HFFc6 (cell line): ENCODE measurements at regions not wholly inside any gene's neighbourhood (a gene's known extent, or its start where the extent isn't known, plus 50 kb on each side); places are given as distances from the start of the nearest gene placed in this dataset.
A peak's percentile ranks its signal among the peaks of the same experiment; 100 is the strongest.

Experiments
- DNase-seq: peaks from one replicate; pipeline ENCODE4 v3.0.0-alpha.2; 2018
- H3K27ac Mint-ChIP-seq: 2 replicates; pipeline ENCODE4 v1.8.0; 2020; ENCODE audit warnings: mild to moderate bottlenecking, mixed read lengths
- H3K27me3 Mint-ChIP-seq: 2 replicates; pipeline ENCODE4 v1.8.0; 2021; ENCODE audit warnings: mild to moderate bottlenecking, moderate library complexity, mixed read lengths; ENCODE audit not compliant: insufficient read depth
- H3K36me3 Mint-ChIP-seq: 2 replicates; pipeline ENCODE4 v1.8.0; 2021; ENCODE audit warnings: low read depth, mixed read lengths
- H3K4me1 Mint-ChIP-seq: 2 replicates; pipeline ENCODE4 v1.8.0; 2020; ENCODE audit warnings: low read depth, mixed read lengths
- H3K4me3 Mint-ChIP-seq: 2 replicates; pipeline ENCODE4 v1.8.0; 2020; ENCODE audit warnings: mild to moderate bottlenecking, moderate library complexity, mixed read lengths
- H3K9me3 Mint-ChIP-seq: 2 replicates; pipeline ENCODE4 v1.8.0; 2020; ENCODE audit warnings: mild to moderate bottlenecking, mixed read lengths
- CTCF ChIP-seq: fragments of 200-600 bp; sonication (generic); IDR thresholded peaks from 2 replicates; pipeline ENCODE4 v1.5.0; 2021; ENCODE audit warnings: antibody characterized with exemption, mild to moderate bottlenecking

DNA sequence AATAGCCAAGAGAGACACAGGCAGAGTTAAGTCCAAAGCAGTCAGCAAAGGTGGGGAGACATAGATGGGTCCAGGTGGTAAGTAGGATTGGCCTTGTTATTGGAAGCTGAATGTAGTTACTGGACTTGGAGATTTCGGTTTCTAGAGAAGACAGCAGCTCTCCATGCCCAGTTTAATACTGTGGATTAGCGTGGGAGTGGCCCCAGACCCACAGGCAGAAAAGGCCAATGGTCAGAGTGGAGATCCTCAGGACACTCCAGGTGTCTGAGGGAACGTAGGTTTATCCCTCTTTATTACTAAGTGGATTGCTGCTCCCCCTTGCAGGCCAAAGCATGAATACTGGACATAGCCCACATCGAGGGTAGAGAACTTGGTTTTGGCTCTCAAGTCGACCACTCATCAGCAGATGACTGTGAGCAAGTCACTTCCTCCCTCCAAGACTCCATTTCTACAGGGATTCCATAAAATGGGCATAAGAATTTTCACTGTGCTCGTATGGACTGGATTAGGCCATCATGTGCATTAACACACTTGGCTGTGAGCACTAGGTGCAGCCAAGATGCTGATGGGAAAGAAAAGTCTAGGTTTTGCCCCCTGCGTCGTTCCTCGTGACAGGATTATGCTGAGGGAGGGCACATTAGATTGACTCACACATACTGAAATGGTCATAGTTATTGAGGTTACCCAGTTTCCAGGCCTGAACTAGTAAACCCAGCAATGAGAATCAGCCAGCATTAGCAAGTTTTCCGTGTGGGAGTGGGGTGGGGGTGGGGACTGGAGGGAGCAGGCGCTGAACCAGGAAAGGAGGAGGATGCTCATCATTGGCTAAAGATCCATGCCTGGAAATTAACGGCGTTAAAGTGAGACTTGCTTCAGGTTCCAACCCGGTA lies 225.2 kb upstream of the TPRG1 start:
- peak overlapping the region; percentile 80 for H3K4me3 Mint-ChIP-seq
- H3K36me3 Mint-ChIP-seq = no peaks in the 10 kb centered on the region
- DNase-seq = no peak
- H3K9me3 Mint-ChIP-seq = no peaks in the 10 kb centered on the region
- TF ChIP-seq CTCF = no peak
- H3K4me1 Mint-ChIP-seq = peaks cover 57% of the 10 kb centered on the region
- H3K27me3 Mint-ChIP-seq = peaks cover 5% of the 10 kb centered on the region
- H3K27ac Mint-ChIP-seq = 0 out of 2 replicates have a peak overlapping the region, but pooled peaks have one; percentile 91

DNA sequence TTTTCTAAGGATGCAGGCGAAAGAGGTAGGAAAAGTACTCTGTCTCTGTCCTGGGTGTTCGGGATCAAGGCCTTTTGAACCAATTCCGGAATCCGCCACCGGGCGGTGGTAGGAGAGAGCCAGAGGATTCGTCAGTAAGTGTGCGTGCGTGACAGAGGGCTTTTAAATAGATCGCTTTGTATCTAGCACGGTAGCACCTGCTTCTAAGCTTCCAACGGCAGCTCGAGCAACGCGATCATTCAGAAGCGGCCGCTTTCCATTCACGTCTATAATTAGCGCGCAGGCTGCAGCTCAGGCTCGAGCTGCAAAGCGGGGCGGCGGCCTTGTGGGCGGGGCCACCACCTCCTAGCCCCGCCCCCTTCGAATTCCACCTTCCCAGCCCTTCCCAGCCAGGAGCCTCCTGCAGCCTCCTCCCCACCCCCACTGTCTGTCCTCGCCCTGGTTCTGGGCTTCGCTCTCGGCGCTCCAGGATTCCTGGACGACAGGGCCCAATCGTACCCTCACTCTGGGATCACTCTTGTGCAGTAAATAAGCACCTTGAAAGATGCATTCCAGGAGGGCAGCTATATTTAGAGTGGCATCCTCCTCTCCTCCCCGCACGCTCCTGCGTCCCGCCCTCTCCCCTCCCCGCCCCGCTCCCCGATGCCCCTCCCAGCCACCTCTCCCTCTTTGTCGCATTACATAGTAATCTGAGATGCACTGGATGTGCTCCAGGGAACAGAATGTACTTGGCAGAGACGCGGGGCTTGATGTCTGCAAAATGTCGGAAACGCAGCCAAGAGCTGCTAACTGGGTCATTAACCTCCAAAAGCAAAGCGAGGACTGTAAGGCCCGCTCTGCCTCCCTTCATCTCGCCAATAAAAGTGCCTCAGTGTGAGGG lies 224.1 kb upstream of the TPRG1 start:
- Mint-ChIP-seq H3K27me3 (peaks cover 5% of the 10 kb centered on the region), H3K36me3 (no peaks in the 10 kb centered on the region), H3K9me3 (no peaks in the 10 kb centered on the region), H3K4me3 (peak overlapping the region; percentile 80), H3K4me1 (peaks cover 57% of the 10 kb centered on the region), H3K27ac (peak overlapping the region; percentile 91)
- peak; percentile 69 for TF ChIP-seq CTCF
- DNase-seq = peak; percentile 85

- Mint-ChIP-seq H3K9me3 (no peaks in the 10 kb centered on the region), H3K27ac (peak overlapping the region; percentile 91), H3K4me3 (peak overlapping the region; percentile 80), H3K27me3 (peaks cover 5% of the 10 kb centered on the region), H3K36me3 (no peaks in the 10 kb centered on the region), H3K4me1 (peaks cover 64% of the 10 kb centered on the region)
- no peak for TF ChIP-seq CTCF
- peak; percentile 89 for DNase-seq
Observed at GRCh38 chr3:188948281-188948996, 223.3 kb upstream of the TPRG1 start.

GRCh38 chr3:188948997-188949389 lies 222.8 kb upstream of the TPRG1 start:
- no peaks in the 10 kb centered on the region for H3K9me3 Mint-ChIP-seq
- no peak for DNase-seq

More at GRCh38 chr3:188948997-188949389, 222.8 kb upstream of the TPRG1 start:
- no peak for TF ChIP-seq CTCF
- peak overlapping the region; percentile 91 for H3K27ac Mint-ChIP-seq
- peaks cover 67% of the 10 kb centered on the region for H3K4me1 Mint-ChIP-seq
- H3K4me3 Mint-ChIP-seq = peak overlapping the region; percentile 80
- H3K27me3 Mint-ChIP-seq = peaks cover 5% of the 10 kb centered on the region
- H3K36me3 Mint-ChIP-seq = no peaks in the 10 kb centered on the region
